HCT116 (cell line): ENCODE measurements at regions not wholly inside any gene's neighbourhood (a gene's known extent, or its start where the extent isn't known, plus 50 kb on each side); places are given as distances from the start of the nearest gene placed in this dataset.

Experiments
- ATAC-seq: fragments of 200-7000 bp; cut with Tn5 transposase; 2 replicates; pipeline ENCODE4 v1.9.1; 2020; ENCODE audit warnings: mild to moderate bottlenecking, moderate library complexity
- BruUV-seq: library from RNA; stranded (reverse); fragments of 400-500 nt; replicated peaks from 2 replicates; lab custom pipeline; 2021; lab: Mats Ljungman, UMichigan
- CTCF ChIA-PET: fragments of 300-600 bp; sonication (Branson Sonifier 250); formaldehyde crosslinking; loops from one replicate; lab custom pipeline; 2021; ENCODE audit warnings: antibody characterized with exemption; lab: Charles Lee
- POLR2A ChIA-PET: fragments of 300-600, 350-600 bp; sonication (Branson Sonifier 250); formaldehyde crosslinking; loops from one replicate; lab custom pipeline; 2021; ENCODE audit warnings: antibody characterized with exemption; lab: Charles Lee
- RAD21 ChIA-PET, 2 experiments: fragments of 300-600 bp; sonication (Branson Sonifier 250); formaldehyde crosslinking; loops; one replicate each; lab custom pipeline; 2023; ENCODE audit warnings: low total read pairs in 2 of 2; ENCODE audit not compliant: uncharacterized antibody in 2 of 2, unreplicated experiment in 2 of 2, low non-redundant PET in 1 of 2; lab: Charles Lee
- DNase-seq: peaks from one replicate; pipeline ENCODE4 v3.0.0-alpha.2; 2010; ENCODE audit warnings: low read depth, low spot score
- H2AFZ ChIP-seq: fragments of 200-600 bp; shearing (Covaris generic), sonication (generic); 2 replicates; pipeline ENCODE4 v1.6.1; 2017; ENCODE audit warnings: low read depth, mixed run types, mixed read lengths, antibody characterized with exemption, low read length; ENCODE audit not compliant: poor library complexity, severe bottlenecking
- H3K27ac ChIP-seq: 2 replicates; pipeline ENCODE4 v1.5.1; 2012; ENCODE audit warnings: low read depth, low read length
- H3K27me3 ChIP-seq: fragments of 200-600 bp; sonication (generic); 2 replicates; pipeline ENCODE4 v1.6.1; 2016; ENCODE audit warnings: mixed run types, low read length, mixed read lengths; ENCODE audit not compliant: insufficient read depth
- H3K36me3 ChIP-seq, 2 experiments: fragments of 200-500 bp in 1 of 2; fragments of 200-600 bp in 1 of 2; sonication (Bioruptor generic) in 1 of 2; sonication (generic) in 1 of 2; 2 replicates each; pipeline versions ENCODE4 v1.5.1 to v1.6.1; 2014 to 2016; ENCODE audit warnings: low read length in 2 of 2, inconsistent platforms in 1 of 2, mixed read lengths in 1 of 2, mixed run types in 1 of 2; ENCODE audit not compliant: insufficient read depth in 2 of 2, control insufficient read depth in 1 of 2
- H3K4me1 ChIP-seq, 2 experiments: fragments of 200-600 bp in 1 of 2; sonication (generic) in 1 of 2; 2 replicates each; pipeline versions ENCODE4 v1.5.1 to v1.6.1; 2012 to 2017; ENCODE audit warnings: low read length in 2 of 2, inconsistent platforms in 1 of 2, mild to moderate bottlenecking in 1 of 2, mixed read lengths in 1 of 2, mixed run types in 1 of 2, moderate library complexity in 1 of 2; ENCODE audit not compliant: insufficient read depth in 2 of 2, control insufficient read depth in 1 of 2
- H3K4me2 ChIP-seq: fragments of 200-600 bp; sonication (generic); 2 replicates; pipeline ENCODE4 v1.6.1; 2017; ENCODE audit warnings: mixed run types, low read length, mixed read lengths
- H3K4me3 ChIP-seq, 2 experiments: fragments of 200-600 bp in 1 of 2; sonication (generic) in 1 of 2; replicated peaks in 1 of 2; 2 replicates each; pipeline ENCODE4 v1.5.1; 2011 to 2016; ENCODE audit warnings: low read length in 2 of 2, control low read depth in 1 of 2, low read depth in 1 of 2, mild to moderate bottlenecking in 1 of 2, mixed read lengths in 1 of 2, mixed run types in 1 of 2
- H3K79me2 ChIP-seq: fragments of 200-600 bp; sonication (generic); 2 replicates; pipeline ENCODE4 v1.6.1; 2017; ENCODE audit warnings: mild to moderate bottlenecking, mixed run types, low read length, moderate library complexity, mixed read lengths; ENCODE audit not compliant: insufficient read depth
- H3K9ac ChIP-seq: fragments of 200-600 bp; sonication (generic); 2 replicates; pipeline ENCODE4 v1.6.1; 2016; ENCODE audit warnings: low read length, mixed read lengths
- H3K9me2 ChIP-seq: fragments of 200-600 bp; sonication (generic), shearing (Covaris generic); 2 replicates; pipeline ENCODE4 v1.6.1; 2017; ENCODE audit warnings: mixed run types, mild to moderate bottlenecking, moderate library complexity; ENCODE audit not compliant: insufficient read depth
- H3K9me3 ChIP-seq, 2 experiments: fragments of 200-500 bp in 1 of 2; fragments of 200-600 bp in 1 of 2; sonication (Bioruptor generic) in 1 of 2; sonication (generic) in 1 of 2; 2 replicates each; pipeline ENCODE4 v1.6.1; 2014 to 2017; ENCODE audit warnings: low read length in 2 of 2, mixed read lengths in 2 of 2, inconsistent platforms in 1 of 2, low read depth in 1 of 2, mild to moderate bottlenecking in 1 of 2, mixed run types in 1 of 2, moderate library complexity in 1 of 2; ENCODE audit not compliant: control insufficient read depth in 1 of 2, insufficient read depth in 1 of 2
- H4K20me1 ChIP-seq: fragments of 200-600 bp; sonication (generic), shearing (Covaris generic); 2 replicates; pipeline ENCODE4 v1.6.1; 2017; ENCODE audit warnings: mixed run types, mild to moderate bottlenecking, moderate library complexity; ENCODE audit not compliant: insufficient read depth
- CTCF ChIP-seq, 3 experiments: fragments of 200-600 bp in 1 of 3; sonication (generic) in 1 of 3; IDR thresholded peaks in 2 of 3; conservative IDR thresholded peaks in 1 of 3; 2 replicates each; pipeline ENCODE4 v1.5.1; 2012 to 2017; ENCODE audit warnings: low read depth in 2 of 3, low read length in 2 of 3, antibody characterized with exemption in 1 of 3, borderline replicate concordance in 1 of 3, control low read depth in 1 of 3, mild to moderate bottlenecking in 1 of 3, mixed read lengths in 1 of 3, mixed run types in 1 of 3, moderate library complexity in 1 of 3; ENCODE audit not compliant: insufficient read depth in 1 of 3
- EGR1 ChIP-seq: IDR thresholded peaks from 2 replicates; pipeline ENCODE4 v1.6.1; 2012; ENCODE audit warnings: low read depth
- ELF1 ChIP-seq: IDR thresholded peaks from 2 replicates; pipeline ENCODE4 v1.6.1; 2012; ENCODE audit warnings: low read depth, borderline replicate concordance
- FOSL1 ChIP-seq: IDR thresholded peaks from 2 replicates; pipeline ENCODE4 v1.6.1; 2012; ENCODE audit warnings: low read depth
- JUND ChIP-seq: IDR thresholded peaks from 2 replicates; pipeline ENCODE4 v1.6.1; 2012
- POLR2A ChIP-seq: IDR thresholded peaks from 2 replicates; pipeline ENCODE4 v1.7.0; 2011; ENCODE audit warnings: borderline replicate concordance; ENCODE audit not compliant: insufficient read depth, insufficient read length; ENCODE audit errors: extremely low read depth
- POLR2AphosphoS5 ChIP-seq: IDR thresholded peaks from 2 replicates; pipeline ENCODE4 v1.6.1; 2011; ENCODE audit warnings: mild to moderate bottlenecking, low read depth, low read length, moderate library complexity
- RAD21 ChIP-seq: IDR thresholded peaks from 2 replicates; pipeline ENCODE4 v1.6.1; 2012; ENCODE audit warnings: low read depth, mild to moderate bottlenecking
- REST ChIP-seq: IDR thresholded peaks from 2 replicates; pipeline ENCODE4 v1.6.1; 2012; ENCODE audit warnings: low read depth
- SIN3A ChIP-seq: IDR thresholded peaks from 2 replicates; pipeline ENCODE4 v1.6.1; 2012; ENCODE audit warnings: low read depth
- SP1 ChIP-seq: IDR thresholded peaks from 2 replicates; pipeline ENCODE4 v1.6.1; 2012; ENCODE audit warnings: low read depth
- TCF7L2 ChIP-seq: IDR thresholded peaks from 2 replicates; pipeline ENCODE4 v1.7.0; 2011; ENCODE audit warnings: borderline replicate concordance, inconsistent platforms; ENCODE audit not compliant: insufficient read depth, insufficient read length; ENCODE audit errors: extremely low read depth
- ZBTB33 ChIP-seq: IDR thresholded peaks from 2 replicates; pipeline ENCODE4 v1.6.1; 2011; ENCODE audit warnings: mild to moderate bottlenecking, low read length, moderate library complexity; ENCODE audit not compliant: insufficient replicate concordance; ENCODE audit errors: extremely low read depth
- ZFX ChIP-seq: fragments of 450-650 bp; IDR thresholded peaks from 2 replicates; pipeline ENCODE4 v1.6.1; 2017
- ZNF274 ChIP-seq: fragments of 200-500 bp; sonication (Bioruptor generic); IDR thresholded peaks from 2 replicates; pipeline ENCODE4 v1.6.1; 2014; ENCODE audit warnings: mild to moderate bottlenecking, low read depth, low read length, inconsistent platforms
- intact Hi-C: fragments of 100-400 bp; cut with micrococcal nuclease; formaldehyde crosslinking; loops from 2 replicates; pipeline ENCODE4 v1.10.0; 2022
- TF ChIP-seq, protein P1 (sequence below): IDR thresholded peaks from 2 replicates; pipeline ENCODE4 v1.6.1; 2012

DNA sequence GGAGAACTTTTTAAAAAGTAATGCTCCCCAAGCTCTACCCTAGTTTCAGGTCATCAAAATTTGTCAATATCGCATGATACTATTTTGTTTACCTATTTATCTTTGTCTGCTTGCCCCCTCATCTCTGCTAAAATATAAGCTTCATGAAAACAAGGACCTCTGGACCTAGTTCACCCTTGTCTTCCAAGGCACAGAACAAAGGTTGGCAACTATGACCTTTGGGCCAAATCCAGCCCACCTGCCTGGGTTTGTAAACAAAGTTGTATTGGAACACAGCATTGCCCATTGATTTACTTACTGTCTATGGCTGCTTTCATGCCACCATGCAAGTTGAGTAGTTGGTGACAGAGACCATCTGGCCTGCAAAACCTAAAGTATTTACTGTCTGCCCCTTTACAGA, 462.2 kb upstream of the SUCLG2 start:
- no peak for TF ChIP-seq FOSL1
- TF ChIP-seq ZBTB33, result no peak
- TF ChIP-seq, protein P1, sequence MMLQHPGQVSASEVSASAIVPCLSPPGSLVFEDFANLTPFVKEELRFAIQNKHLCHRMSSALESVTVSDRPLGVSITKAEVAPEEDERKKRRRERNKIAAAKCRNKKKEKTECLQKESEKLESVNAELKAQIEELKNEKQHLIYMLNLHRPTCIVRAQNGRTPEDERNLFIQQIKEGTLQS, result no peak
- TF ChIP-seq POLR2AphosphoS5, result no peak
- no peak for TF ChIP-seq ELF1
- no peak for TF ChIP-seq SIN3A
- no peak for TF ChIP-seq ZFX
- no peak for TF ChIP-seq REST
- no peak for TF ChIP-seq SP1
- no peak for TF ChIP-seq POLR2A
- TF ChIP-seq EGR1, result no peak
- TF ChIP-seq ZNF274, result no peak
- no peak for TF ChIP-seq CTCF (IDR thresholded peaks at IDR 0.05 in 2 of 3, conservative IDR thresholded peaks at IDR 0.05 in 1 of 3; ENCODE audit: borderline replicate concordance in 1 of 3, insufficient read depth in 1 of 3, low read depth in 2 of 3, low read length in 2 of 3)
- no peak for TF ChIP-seq TCF7L2
- no peak for TF ChIP-seq RAD21
- TF ChIP-seq JUND, result no peak
- no peak overlapping the region for H3K9ac ChIP-seq
- ChIA-PET RAD21 (no interaction called here), CTCF (no interaction called here), POLR2A (no interaction called here)
- H3K36me3 ChIP-seq, result no peaks in the 10 kb centered on the region
- no peaks in the 10 kb centered on the region for H3K79me2 ChIP-seq
- no peak overlapping the region for H3K4me2 ChIP-seq
- H2AFZ ChIP-seq, result no peak overlapping the region
- H3K4me3 ChIP-seq, result no peak overlapping the region
- no peak for ATAC-seq
- no peak for DNase-seq
- BruUV-seq, result no TSS peak
- no peaks in the 10 kb centered on the region for H3K4me1 ChIP-seq
- H3K27ac ChIP-seq, result no peak overlapping the region
- intact Hi-C loops, result no loop called here
- H3K27me3 ChIP-seq, result no peaks in the 10 kb centered on the region
- no peaks in the 10 kb centered on the region for H4K20me1 ChIP-seq
- H3K9me2 ChIP-seq, result no peaks in the 10 kb centered on the region
- peaks cover 0 to 4% of the 10 kb centered on the region in 2 experiments; a peak in 1 of 4 replicates for H3K9me3 ChIP-seq
